Eye (tissue), 1 donor: ENCODE measurements at regions not wholly inside any gene's neighbourhood (a gene's known extent, or its start where the extent isn't known, plus 50 kb on each side); places are given as distances from the start of the nearest gene placed in this dataset.

Source experiments
- DNase-seq: peaks from one replicate; pipeline ENCODE4 v3.0.0-alpha.2; 2015

DNA sequence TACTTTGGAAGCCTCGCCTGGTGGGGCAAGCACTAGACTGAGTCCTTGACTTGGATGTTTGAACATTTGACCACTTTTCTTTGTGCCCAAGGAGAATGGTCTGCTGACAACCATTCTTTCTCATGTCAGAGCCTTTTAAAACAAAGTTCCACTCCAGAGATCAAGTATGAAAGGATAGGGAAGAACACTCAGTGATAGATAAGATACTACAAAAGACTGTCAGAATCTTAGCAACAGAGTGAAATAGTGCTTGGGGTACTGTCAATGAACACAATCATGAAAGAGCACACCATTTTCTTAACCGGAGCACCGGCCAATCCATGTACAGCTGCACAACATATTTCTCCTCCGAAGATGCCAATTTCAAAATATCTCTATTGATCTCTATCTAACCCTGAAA lies 82.8 kb upstream of the ADO start:
- DNase-seq = no peak

- DNase-seq = no peak
Measured at GRCh38 chr10:62723375-62723774, 81.1 kb upstream of the ADO start.

DNA sequence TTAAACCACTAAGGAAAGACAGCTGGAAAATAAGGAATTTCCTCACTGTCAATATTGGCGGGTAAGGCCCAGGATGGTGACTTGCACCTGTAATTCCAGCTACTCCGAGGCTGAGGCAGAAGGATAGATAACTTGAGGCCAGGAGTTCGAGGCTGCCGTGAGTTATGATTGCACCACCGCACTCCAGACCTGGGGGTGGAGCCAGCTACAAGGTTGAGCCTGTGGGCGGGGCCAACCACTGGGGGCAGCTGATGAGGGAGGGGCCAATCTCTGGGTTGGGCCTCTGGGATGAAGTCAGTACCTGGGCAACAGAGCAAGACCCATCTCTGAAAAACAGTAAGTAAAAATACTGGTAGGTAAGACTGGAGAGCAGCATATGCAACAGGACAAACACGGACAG lies 80.1 kb upstream of the ADO start:
- no peak for DNase-seq

DNA sequence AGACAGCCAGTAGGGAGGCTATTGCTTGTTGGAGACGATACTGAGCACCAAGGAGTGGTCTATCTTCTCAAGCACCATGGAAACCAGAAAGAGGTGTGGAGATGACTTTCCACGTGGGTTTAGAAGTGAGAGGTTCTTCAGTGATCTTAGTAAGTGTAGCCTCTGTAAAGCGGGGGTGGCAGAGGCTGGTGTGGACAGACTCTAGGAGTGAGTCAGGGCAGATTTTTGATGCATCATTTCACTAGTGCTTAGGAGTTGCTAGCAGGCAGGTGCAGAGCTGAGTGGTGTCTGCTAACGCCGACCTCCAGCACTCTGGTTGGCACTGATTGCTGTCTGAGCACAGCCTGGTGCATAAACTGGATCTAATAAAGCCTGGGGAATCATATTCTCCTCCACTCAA lies 78.4 kb upstream of the ADO start:
- DNase-seq = no peak

GRCh38 chr10:62726638-62727037 lies 77.9 kb upstream of the ADO start:
- peak; percentile 1 for DNase-seq

DNA sequence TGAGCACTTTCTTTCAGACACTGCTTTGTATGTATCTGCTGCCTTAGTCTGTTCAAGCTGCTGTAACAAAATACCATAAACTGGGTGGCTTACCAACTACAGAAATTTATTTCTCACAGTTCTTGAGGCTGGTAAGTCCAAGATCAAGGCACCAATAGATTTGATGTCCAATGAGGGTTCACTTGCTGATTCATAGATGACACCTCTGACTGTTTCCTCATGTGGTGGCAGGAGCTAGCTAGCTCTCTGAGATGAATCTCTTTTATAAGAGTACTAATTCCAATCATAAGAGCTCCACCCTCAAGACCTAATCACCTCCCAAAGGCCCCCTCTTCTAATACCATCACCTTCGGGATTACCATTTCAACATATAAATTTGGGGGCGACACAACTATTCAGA lies 76.6 kb upstream of the ADO start:
- no peak for DNase-seq

DNA sequence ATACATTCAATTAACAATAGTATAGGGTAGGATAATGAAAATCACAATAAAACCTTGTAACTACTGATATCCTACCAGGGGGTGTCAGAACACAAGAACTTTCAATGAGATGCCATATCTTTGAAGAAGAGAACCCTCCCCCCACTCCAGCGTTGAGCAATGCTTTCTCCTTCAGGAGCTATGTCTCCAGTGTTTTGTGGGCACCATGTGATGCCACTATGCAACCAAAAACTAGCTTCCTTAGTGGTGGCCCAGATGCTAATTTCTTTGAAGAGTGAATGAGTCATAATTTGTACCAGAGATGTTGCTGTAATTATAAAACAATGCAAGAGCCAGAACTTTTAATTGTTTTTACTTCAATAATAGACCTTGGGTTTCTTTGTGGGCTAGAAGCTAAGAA lies 76.0 kb upstream of the ADO start:
- no peak for DNase-seq

GRCh38 chr10:62732841-62733653 lies 71.5 kb upstream of the ADO start:
- no peak for DNase-seq

DNA sequence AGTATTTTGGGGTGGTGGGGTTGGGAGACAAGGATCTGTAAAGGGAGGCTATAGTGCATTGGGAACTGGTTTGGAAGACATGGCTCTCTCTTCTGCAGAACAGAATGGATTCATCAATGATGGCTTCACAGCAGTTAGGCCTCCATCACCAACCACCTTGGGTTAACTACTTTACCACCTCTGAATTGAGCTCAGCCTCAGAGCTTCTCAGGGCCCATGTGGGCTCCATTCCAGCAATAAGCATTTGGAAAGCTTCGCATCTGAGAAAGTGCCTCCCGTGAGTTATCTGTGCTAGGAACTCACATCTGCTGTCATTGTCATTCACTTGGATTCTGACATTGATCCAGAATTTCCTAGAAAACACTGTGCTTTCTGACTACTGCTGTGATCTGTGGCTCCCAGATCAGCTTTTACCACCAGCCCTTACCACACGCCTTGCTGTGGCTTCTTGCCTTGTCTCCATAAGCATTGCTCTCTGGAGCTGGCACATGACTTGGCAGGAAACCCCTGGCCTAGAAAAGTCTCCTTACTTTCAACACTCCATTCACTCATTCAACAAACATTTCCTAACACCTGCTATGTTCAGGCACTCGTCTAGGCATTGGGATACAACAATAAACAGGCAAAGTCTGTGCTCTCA lies 70.7 kb upstream of the ADO start:
- no peak for DNase-seq

DNA sequence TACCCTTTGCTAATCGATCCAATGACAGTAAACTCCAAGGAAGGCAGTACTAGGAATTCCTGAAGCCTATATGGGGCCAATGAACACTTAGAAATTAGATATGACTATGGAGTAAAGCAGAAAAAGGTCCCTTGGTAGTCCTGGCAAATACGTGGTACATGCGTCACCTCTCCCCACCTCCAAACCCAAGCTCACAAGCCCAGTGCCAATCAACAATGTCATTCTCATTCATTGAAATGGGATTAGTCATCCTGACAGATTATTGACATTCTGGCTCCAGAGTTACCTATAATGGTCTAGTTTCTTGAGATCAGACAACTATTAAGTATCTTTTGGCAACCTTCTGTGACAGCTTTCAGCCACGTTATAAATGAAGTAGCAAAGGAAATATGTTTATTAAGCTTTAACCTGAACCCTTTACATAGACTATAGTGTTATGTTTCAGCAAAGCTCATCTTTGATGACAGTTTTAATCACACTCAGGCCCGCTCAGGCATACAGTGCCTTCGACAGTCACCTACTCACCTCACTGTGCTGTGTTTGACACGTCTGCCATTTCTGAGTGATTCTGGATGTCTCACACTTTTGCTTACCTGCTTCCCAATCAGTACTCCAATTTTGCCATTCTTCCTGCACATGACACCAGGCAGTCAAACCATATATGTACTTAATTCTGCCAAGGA lies 69.6 kb upstream of the ADO start:
- no peak for DNase-seq

DNA sequence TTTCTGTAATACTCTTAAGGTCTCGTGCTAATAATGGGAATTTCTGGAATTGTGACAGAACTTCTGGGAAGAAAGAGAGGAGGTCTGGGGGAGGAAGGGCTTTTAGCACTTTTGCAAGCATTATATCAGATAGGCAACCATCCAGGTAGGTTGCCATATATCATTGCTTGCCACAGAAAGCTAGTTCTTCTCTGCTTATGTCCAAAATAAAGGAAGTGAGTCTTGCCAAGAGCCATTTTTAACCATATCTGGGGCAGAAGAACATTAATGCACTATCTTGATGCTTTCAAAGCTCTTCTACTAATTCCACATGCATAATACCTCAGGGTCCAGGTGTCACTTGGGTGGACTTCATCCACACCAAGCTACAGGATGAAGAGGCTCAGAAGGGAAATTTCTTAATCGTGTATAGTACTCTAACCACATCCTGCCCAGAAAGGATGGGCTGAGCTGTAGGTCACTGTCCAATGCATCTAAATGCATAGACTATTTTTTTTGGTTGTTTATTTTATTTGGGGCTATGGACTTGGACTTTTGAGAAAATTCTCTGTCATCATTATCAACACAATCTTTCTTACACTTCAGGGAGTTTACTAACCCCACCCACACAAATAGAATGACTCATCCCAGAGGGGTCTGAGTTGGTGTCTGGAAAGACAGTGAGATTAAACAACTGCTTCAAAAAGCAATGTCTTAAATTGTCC lies 68.9 kb upstream of the ADO start:
- DNase-seq = no peak

GRCh38 chr10:62736168-62736546 lies 68.4 kb upstream of the ADO start:
- no peak for DNase-seq

DNA sequence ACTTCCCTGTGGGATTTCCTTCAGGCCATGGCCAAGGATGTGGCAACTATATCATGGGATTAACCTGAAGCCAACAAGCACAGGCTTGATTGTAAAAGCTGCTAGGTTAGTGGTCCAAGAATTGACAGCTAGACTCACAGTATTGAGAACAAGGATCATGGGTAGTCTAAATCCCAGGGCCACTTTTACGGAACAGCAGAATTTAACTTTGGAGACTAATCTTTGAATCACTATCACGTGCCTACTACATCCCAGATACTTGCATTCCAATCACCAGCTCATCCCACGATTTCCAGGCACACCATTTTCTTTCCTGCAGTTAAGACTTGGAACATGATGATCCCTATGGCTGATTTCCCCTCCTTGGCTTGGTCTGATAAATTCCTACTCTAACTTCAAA lies 65.6 kb upstream of the ADO start:
- DNase-seq = no peak

- DNase-seq = no peak
Measured at GRCh38 chr10:62740885-62741745, 63.4 kb upstream of the ADO start.

- DNase-seq = peak; percentile 3
Measured at GRCh38 chr10:62741996-62742395, 62.5 kb upstream of the ADO start.

- peak; percentile 15 for DNase-seq
Measured at GRCh38 chr10:62742536-62743061, 61.9 kb upstream of the ADO start.

GRCh38 chr10:62744136-62744535 lies 60.4 kb upstream of the ADO start:
- DNase-seq = no peak

GRCh38 chr10:62745581-62745980 lies 58.9 kb upstream of the ADO start:
- no peak for DNase-seq

- DNase-seq = no peak
Measured at GRCh38 chr10:62746951-62747729, 57.4 kb upstream of the ADO start.

DNA sequence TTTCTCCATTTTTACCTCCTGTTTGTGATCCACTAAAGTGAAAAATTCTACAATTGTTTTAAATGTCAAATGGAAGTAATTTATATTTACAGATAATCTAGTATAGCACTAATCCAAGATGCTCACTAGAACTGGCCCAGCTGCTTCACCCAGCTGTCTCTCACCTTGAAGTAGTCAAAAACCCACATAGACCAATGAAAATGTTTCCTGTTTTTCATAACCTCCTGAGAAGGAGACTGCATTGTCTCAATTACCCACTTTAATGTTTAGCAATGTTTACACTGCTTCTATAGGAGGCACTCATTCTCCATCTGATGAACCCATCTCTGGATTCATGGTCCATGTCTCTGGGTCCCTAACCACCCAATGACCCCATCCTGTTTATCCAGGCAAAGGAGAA lies 56.1 kb upstream of the ADO start:
- DNase-seq = no peak

GRCh38 chr10:62749093-62749683 lies 55.3 kb upstream of the ADO start:
- no peak for DNase-seq
